H9 (cell line): ENCODE measurements at regions not wholly inside any gene's neighbourhood (a gene's known extent, or its start where the extent isn't known, plus 50 kb on each side); places are given as distances from the start of the nearest gene placed in this dataset.
"Not testable (repeated sequence)": the region's sequence is repeated elsewhere in the genome, so short reads cannot be mapped to it uniquely, and the experiment has no call there.

Experiments
- DNase-seq: peaks from one replicate; pipeline ENCODE4 v3.0.0-alpha.2; 2017
- H2AFZ ChIP-seq: one replicate; pipeline ENCODE4 v1.6.1; 2013; ENCODE audit warnings: mild to moderate bottlenecking, low read length, control low read depth, moderate library complexity
- H2AK5ac ChIP-seq: 2 replicates; pipeline ENCODE4 v1.6.1; 2013; ENCODE audit warnings: low read length, control low read depth, mixed read lengths; ENCODE audit not compliant: insufficient read length
- H2BK120ac ChIP-seq: one replicate; pipeline ENCODE4 v1.6.1; 2013; ENCODE audit warnings: low read depth, mild to moderate bottlenecking, low read length, control low read depth, inconsistent platforms; ENCODE audit not compliant: poor library complexity, severe bottlenecking
- H2BK12ac ChIP-seq: 2 replicates; pipeline ENCODE4 v1.6.1; 2013; ENCODE audit warnings: low read length, control low read depth, mixed read lengths, low read depth; ENCODE audit not compliant: insufficient read length
- H2BK15ac ChIP-seq: 2 replicates; pipeline ENCODE4 v1.6.1; 2013; ENCODE audit warnings: low read depth, low read length, control low read depth
- H2BK20ac ChIP-seq: one replicate; pipeline ENCODE4 v1.6.1; 2013; ENCODE audit warnings: low read depth, mild to moderate bottlenecking, low read length, control low read depth, inconsistent platforms; ENCODE audit not compliant: poor library complexity, severe bottlenecking
- H2BK5ac ChIP-seq: 2 replicates; pipeline ENCODE4 v1.6.1; 2013; ENCODE audit warnings: low read length, control low read depth, mixed read lengths; ENCODE audit not compliant: insufficient read length
- H3K14ac ChIP-seq: 2 replicates; pipeline ENCODE4 v1.6.1; 2013; ENCODE audit warnings: low read length, control low read depth; ENCODE audit not compliant: insufficient read depth
- H3K18ac ChIP-seq: 2 replicates; pipeline ENCODE4 v1.6.1; 2013; ENCODE audit warnings: low read depth, mild to moderate bottlenecking, mixed read lengths, low read length, control low read depth; ENCODE audit not compliant: insufficient read length
- H3K23ac ChIP-seq: 2 replicates; pipeline ENCODE4 v1.6.1; 2013; ENCODE audit warnings: low read length, control low read depth, mixed read lengths, low read depth; ENCODE audit not compliant: insufficient read length
- H3K23me2 ChIP-seq: 2 replicates; pipeline ENCODE4 v1.6.1; 2013; ENCODE audit warnings: low read depth, mild to moderate bottlenecking, mixed read lengths, low read length, control low read depth; ENCODE audit not compliant: insufficient read length, poor library complexity, severe bottlenecking
- H3K27ac ChIP-seq: 2 replicates; pipeline ENCODE4 v1.5.1; 2013; ENCODE audit warnings: low read length, control low read depth, mixed read lengths, low read depth; ENCODE audit not compliant: insufficient read length
- H3K27me3 ChIP-seq: 2 replicates; pipeline ENCODE4 v1.6.1; 2013; ENCODE audit warnings: low read length, control low read depth, inconsistent platforms; ENCODE audit not compliant: insufficient read depth
- H3K4ac ChIP-seq: 2 replicates; pipeline ENCODE4 v1.6.1; 2013; ENCODE audit warnings: low read depth, mild to moderate bottlenecking, control low read depth, inconsistent platforms, low read length, moderate library complexity
- H3K4me1 ChIP-seq: 2 replicates; pipeline ENCODE4 v1.6.1; 2013; ENCODE audit warnings: low read length, control low read depth, inconsistent platforms; ENCODE audit not compliant: insufficient read depth
- H3K4me2 ChIP-seq: 2 replicates; pipeline ENCODE4 v1.6.1; 2013; ENCODE audit warnings: low read length, control low read depth, mixed read lengths; ENCODE audit not compliant: insufficient read length, insufficient read depth
- H3K56ac ChIP-seq: 2 replicates; pipeline ENCODE4 v1.6.1; 2013; ENCODE audit warnings: low read depth, mild to moderate bottlenecking, mixed read lengths, low read length, control low read depth; ENCODE audit not compliant: insufficient read length
- H3K79me1 ChIP-seq: 2 replicates; pipeline ENCODE4 v1.6.1; 2013; ENCODE audit warnings: low read depth, mild to moderate bottlenecking, moderate library complexity, low read length, control low read depth, inconsistent platforms; ENCODE audit not compliant: insufficient read depth, poor library complexity, severe bottlenecking
- H3K79me2 ChIP-seq: 2 replicates; pipeline ENCODE4 v1.6.1; 2013; ENCODE audit warnings: low read length, control low read depth, inconsistent platforms; ENCODE audit not compliant: insufficient read depth
- H3K9ac ChIP-seq: 2 replicates; pipeline ENCODE4 v1.6.1; 2013; ENCODE audit warnings: low read length, control low read depth, mixed read lengths; ENCODE audit not compliant: insufficient read length; ENCODE audit errors: extremely low read depth
- H3K9me3 ChIP-seq: one replicate; pipeline ENCODE4 v1.6.1; 2013; ENCODE audit warnings: low read depth, low read length, inconsistent platforms; ENCODE audit not compliant: control insufficient read depth
- H3T11ph ChIP-seq: one replicate; pipeline ENCODE4 v1.6.1; 2013; ENCODE audit warnings: mild to moderate bottlenecking, low read length, control low read depth, inconsistent platforms
- H4K20me1 ChIP-seq: one replicate; pipeline ENCODE4 v1.6.1; 2013; ENCODE audit not compliant: control insufficient read depth, insufficient read length, insufficient read depth
- H4K5ac ChIP-seq: 2 replicates; pipeline ENCODE4 v1.6.1; 2013; ENCODE audit warnings: low read depth, mild to moderate bottlenecking, mixed read lengths, low read length, control low read depth; ENCODE audit not compliant: insufficient read length
- H4K8ac ChIP-seq: replicated peaks from 2 replicates; pipeline ENCODE4 v1.6.1; 2013; ENCODE audit warnings: low read length, control low read depth, mixed read lengths, low read depth; ENCODE audit not compliant: insufficient read length
- H4K91ac ChIP-seq: 2 replicates; pipeline ENCODE4 v1.6.1; 2013; ENCODE audit warnings: low read depth, mild to moderate bottlenecking, moderate library complexity, mixed read lengths, low read length, control low read depth; ENCODE audit not compliant: insufficient read length
- H3K27ac Mint-ChIP-seq, 3 experiments: 2 replicates in 2 of 3; 3 replicates in 1 of 3; pipeline ENCODE4 v1.8.0; 2020 to 2021; ENCODE audit warnings: mixed read lengths in 3 of 3, mild to moderate bottlenecking in 1 of 3, moderate library complexity in 1 of 3
- H3K27me3 Mint-ChIP-seq: 2 replicates; pipeline ENCODE4 v1.8.0; 2021; ENCODE audit warnings: low read depth, mild to moderate bottlenecking, moderate library complexity, mixed read lengths
- H3K36me3 Mint-ChIP-seq, 3 experiments: 2 replicates in 2 of 3; 3 replicates in 1 of 3; pipeline ENCODE4 v1.8.0; 2020 to 2021; ENCODE audit warnings: low read depth in 3 of 3, mixed read lengths in 3 of 3; ENCODE audit not compliant: insufficient read depth in 1 of 3
- H3K4me1 Mint-ChIP-seq, 2 experiments: 2 replicates each; pipeline ENCODE4 v1.8.0; 2020; ENCODE audit warnings: mixed read lengths in 2 of 2
- H3K4me3 Mint-ChIP-seq, 2 experiments: 2 replicates in 1 of 2; 3 replicates in 1 of 2; pipeline ENCODE4 v1.8.0; 2020 to 2021; ENCODE audit warnings: mild to moderate bottlenecking in 2 of 2, mixed read lengths in 2 of 2, moderate library complexity in 1 of 2
- H3K9me3 Mint-ChIP-seq, 2 experiments: 2 replicates in 1 of 2; 3 replicates in 1 of 2; pipeline ENCODE4 v1.8.0; 2020; ENCODE audit warnings: mild to moderate bottlenecking in 2 of 2, mixed read lengths in 2 of 2, moderate library complexity in 1 of 2
- WGBS: extraction: QIAGEN DNeasy Blood & Tissue Kit; methylation state at CpG from one replicate; pipeline ENCODE4 v1.1.7; 2013; ENCODE audit warnings: missing lambda C conversion rate, low lambda C conversion rate, mixed read lengths; ENCODE audit not compliant: insufficient read length; ENCODE audit errors: extremely low coverage; 5-methylcytosine and 5-hydroxymethylcytosine counted together
- TF ChIP-seq, protein P1 (sequence below): fragments of 200-600 bp; sonication (generic); conservative IDR thresholded peaks from 3 replicates; pipeline ENCODE4 v1.8.0; 2021; ENCODE audit warnings: antibody characterized with exemption, mild to moderate bottlenecking

DNA sequence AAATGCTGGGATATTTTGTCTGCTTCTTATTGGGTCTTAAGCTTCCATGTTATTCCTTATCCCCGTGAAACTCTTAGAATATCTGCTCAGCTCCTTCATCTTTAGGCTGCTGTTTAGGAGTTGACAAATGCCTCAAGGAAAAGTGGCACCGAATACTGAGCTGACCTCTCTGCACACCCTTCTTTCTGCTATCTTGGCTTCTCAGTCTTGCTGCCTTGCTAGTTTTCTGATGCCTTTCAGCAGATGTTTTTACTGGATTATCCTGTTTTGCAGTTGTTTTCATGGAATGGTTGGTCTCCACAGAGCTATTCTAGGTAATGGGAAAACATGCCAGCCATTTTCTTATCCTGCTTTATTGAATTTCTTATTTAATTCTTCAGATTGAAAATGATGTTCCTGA, 86.3 kb downstream of the GYPE start:
- H3T11ph ChIP-seq = no peak overlapping the region
- H3K4me2 ChIP-seq = no peak overlapping the region
- H3K23me2 ChIP-seq = no peaks in the 10 kb centered on the region
- H4K91ac ChIP-seq = no peak overlapping the region
- H3K27me3 Mint-ChIP-seq = peaks cover 1% of the 10 kb centered on the region; the same call in 1 of the 2 replicates
- no peak overlapping the region for H2BK15ac ChIP-seq
- peaks cover 3% of the 10 kb centered on the region in 2 experiments; a peak in 3 of 5 replicates for H3K9me3 Mint-ChIP-seq
- H2BK20ac ChIP-seq = no peak overlapping the region
- no CpG with 5 or more reads among the region's 2 CpGs for WGBS
- no peaks in the 10 kb centered on the region for H3K79me2 ChIP-seq
- H2AK5ac ChIP-seq = no peak overlapping the region
- H3K18ac ChIP-seq = no peak overlapping the region
- H4K5ac ChIP-seq = no peak overlapping the region
- no peak overlapping the region for H4K8ac ChIP-seq
- no peak overlapping the region for H2AFZ ChIP-seq
- TF ChIP-seq, protein P1, sequence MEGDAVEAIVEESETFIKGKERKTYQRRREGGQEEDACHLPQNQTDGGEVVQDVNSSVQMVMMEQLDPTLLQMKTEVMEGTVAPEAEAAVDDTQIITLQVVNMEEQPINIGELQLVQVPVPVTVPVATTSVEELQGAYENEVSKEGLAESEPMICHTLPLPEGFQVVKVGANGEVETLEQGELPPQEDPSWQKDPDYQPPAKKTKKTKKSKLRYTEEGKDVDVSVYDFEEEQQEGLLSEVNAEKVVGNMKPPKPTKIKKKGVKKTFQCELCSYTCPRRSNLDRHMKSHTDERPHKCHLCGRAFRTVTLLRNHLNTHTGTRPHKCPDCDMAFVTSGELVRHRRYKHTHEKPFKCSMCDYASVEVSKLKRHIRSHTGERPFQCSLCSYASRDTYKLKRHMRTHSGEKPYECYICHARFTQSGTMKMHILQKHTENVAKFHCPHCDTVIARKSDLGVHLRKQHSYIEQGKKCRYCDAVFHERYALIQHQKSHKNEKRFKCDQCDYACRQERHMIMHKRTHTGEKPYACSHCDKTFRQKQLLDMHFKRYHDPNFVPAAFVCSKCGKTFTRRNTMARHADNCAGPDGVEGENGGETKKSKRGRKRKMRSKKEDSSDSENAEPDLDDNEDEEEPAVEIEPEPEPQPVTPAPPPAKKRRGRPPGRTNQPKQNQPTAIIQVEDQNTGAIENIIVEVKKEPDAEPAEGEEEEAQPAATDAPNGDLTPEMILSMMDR = no peak
- H3K4ac ChIP-seq = no peak overlapping the region
- H2BK5ac ChIP-seq = no peak overlapping the region
- H2BK120ac ChIP-seq = no peak overlapping the region
- H3K9me3 ChIP-seq = no peaks in the 10 kb centered on the region
- H3K27ac ChIP-seq = no peak overlapping the region
- H3K4me1 Mint-ChIP-seq = peaks cover 4 to 6% of the 10 kb centered on the region in 2 experiments; a peak in 3 of 4 replicates
- H3K27me3 ChIP-seq = no peaks in the 10 kb centered on the region
- H3K23ac ChIP-seq = no peak overlapping the region
- H3K4me1 ChIP-seq = no peaks in the 10 kb centered on the region
- no peaks in the 10 kb centered on the region for H3K79me1 ChIP-seq
- no peak overlapping the region; a peak in 1 of 7 replicates for H3K27ac Mint-ChIP-seq
- no peak overlapping the region for H3K4me3 Mint-ChIP-seq
- no peak for DNase-seq
- H2BK12ac ChIP-seq = no peak overlapping the region
- no peak overlapping the region for H3K14ac ChIP-seq
- no peak overlapping the region for H3K9ac ChIP-seq
- no peak overlapping the region for H3K56ac ChIP-seq
- no peaks in the 10 kb centered on the region; a peak in 1 of 7 replicates for H3K36me3 Mint-ChIP-seq
- no peaks in the 10 kb centered on the region for H4K20me1 ChIP-seq

GRCh38 chr4:143817866-143818265, 87.5 kb downstream of the GYPE start:
- not testable (repeated sequence) for H3K9me3 ChIP-seq, H2BK15ac ChIP-seq, H3K14ac ChIP-seq, H3K79me1 ChIP-seq, H3K4me2 ChIP-seq, H3K56ac ChIP-seq, H3K27me3 Mint-ChIP-seq, H3K23ac ChIP-seq, H3K9me3 Mint-ChIP-seq, H3K4me1 ChIP-seq, H3T11ph ChIP-seq, H3K79me2 ChIP-seq, H4K91ac ChIP-seq, H2AK5ac ChIP-seq, H2BK5ac ChIP-seq, H3K4ac ChIP-seq, H4K20me1 ChIP-seq, H3K4me1 Mint-ChIP-seq, H3K27me3 ChIP-seq, H3K36me3 Mint-ChIP-seq, DNase-seq, H4K8ac ChIP-seq, H2BK20ac ChIP-seq, H3K4me3 Mint-ChIP-seq, H2BK12ac ChIP-seq, H3K9ac ChIP-seq, H2BK120ac ChIP-seq, H3K27ac Mint-ChIP-seq, H3K27ac ChIP-seq, H4K5ac ChIP-seq, H2AFZ ChIP-seq, H3K18ac ChIP-seq, H3K23me2 ChIP-seq
- WGBS = no CpG with 5 or more reads among the region's 1 CpG
